Skeletal muscle tissue (tissue), 3 donors: ENCODE measurements at regions not wholly inside any gene's neighbourhood (a gene's known extent, or its start where the extent isn't known, plus 50 kb on each side); places are given as distances from the start of the nearest gene placed in this dataset.

ENCODE experiments used
- H3K27ac ChIP-seq: one replicate; pipeline ENCODE4 v1.7.0; 2013; ENCODE audit warnings: mild to moderate bottlenecking, low read depth, low read length, inconsistent platforms
- H3K27me3 ChIP-seq, 3 donors: one replicate each; pipeline ENCODE4 v1.7.0; 2013; ENCODE audit warnings: low read length in 3 of 3; ENCODE audit not compliant: control insufficient read depth in 3 of 3, insufficient read depth in 3 of 3
- H3K36me3 ChIP-seq, 3 donors: one replicate each; pipeline ENCODE4 v1.7.0; 2013; ENCODE audit warnings: low read length in 3 of 3; ENCODE audit not compliant: control insufficient read depth in 3 of 3, insufficient read depth in 3 of 3
- H3K4me1 ChIP-seq, 3 donors: one replicate each; pipeline ENCODE4 v1.7.0; 2013; ENCODE audit warnings: low read length in 3 of 3, mild to moderate bottlenecking in 3 of 3; ENCODE audit not compliant: control insufficient read depth in 3 of 3, insufficient read depth in 3 of 3
- H3K4me3 ChIP-seq, 3 donors: one replicate each; pipeline ENCODE4 v1.7.0; 2013; ENCODE audit warnings: low read length in 3 of 3
- H3K9ac ChIP-seq, 3 donors: one replicate each; pipeline ENCODE4 v1.7.0; 2013; ENCODE audit warnings: low read length in 3 of 3, mild to moderate bottlenecking in 3 of 3, moderate library complexity in 2 of 3, low read depth in 1 of 3
- H3K9me3 ChIP-seq, 3 donors: one replicate each; pipeline ENCODE4 v1.7.0; 2013; ENCODE audit warnings: low read length in 3 of 3; ENCODE audit not compliant: control insufficient read depth in 3 of 3
- donor health status: Osteomylitis.

GRCh38 chr13:105463011-105463501 lies 1072.4 kb downstream of the EFNB2 start:
- H3K4me3 ChIP-seq: no peak overlapping the region
- no peaks in the 10 kb centered on the region for H3K4me1 ChIP-seq
- no peak overlapping the region for H3K27ac ChIP-seq
- no peaks in the 10 kb centered on the region for H3K27me3 ChIP-seq
- H3K36me3 ChIP-seq: no peaks in the 10 kb centered on the region
- H3K9me3 ChIP-seq: no peaks in the 10 kb centered on the region
- no peak overlapping the region for H3K9ac ChIP-seq

GRCh38 chr13:105462098-105462497 lies 1073.4 kb downstream of the EFNB2 start:
- H3K27ac ChIP-seq: no peak overlapping the region
- H3K36me3 ChIP-seq: no peaks in the 10 kb centered on the region
- no peaks in the 10 kb centered on the region for H3K27me3 ChIP-seq
- no peak overlapping the region for H3K9ac ChIP-seq
- H3K4me3 ChIP-seq: no peak overlapping the region
- H3K9me3 ChIP-seq: no peaks in the 10 kb centered on the region
- H3K4me1 ChIP-seq: no peaks in the 10 kb centered on the region

DNA sequence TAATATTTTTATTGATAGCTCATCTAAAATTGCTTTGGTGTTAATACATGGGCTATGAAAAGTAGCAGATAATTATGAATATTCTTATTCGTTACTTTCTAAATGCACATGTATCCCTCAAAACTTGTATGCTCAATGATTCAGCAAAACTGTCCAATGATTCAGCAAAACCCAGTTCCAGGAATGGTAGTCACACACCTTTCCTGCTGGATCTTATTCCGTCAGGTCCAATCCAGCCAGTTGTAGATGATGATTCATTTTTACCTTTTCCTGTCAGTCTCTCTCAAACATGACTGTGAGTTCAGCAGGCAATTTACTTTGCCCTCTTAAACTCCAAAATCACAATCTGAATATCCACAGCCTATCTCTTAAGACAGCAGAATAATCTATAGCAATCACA lies 1082.6 kb downstream of the EFNB2 start:
- H3K4me3 ChIP-seq: no peak overlapping the region
- H3K27me3 ChIP-seq: no peaks in the 10 kb centered on the region
- no peak overlapping the region for H3K27ac ChIP-seq
- no peaks in the 10 kb centered on the region for H3K36me3 ChIP-seq
- H3K9me3 ChIP-seq: no peaks in the 10 kb centered on the region
- no peak overlapping the region for H3K9ac ChIP-seq
- H3K4me1 ChIP-seq: no peaks in the 10 kb centered on the region

- no peak overlapping the region for H3K4me3 ChIP-seq
- H3K36me3 ChIP-seq: no peaks in the 10 kb centered on the region
Observed at GRCh38 chr13:105450784-105451183, 1084.7 kb downstream of the EFNB2 start.

DNA sequence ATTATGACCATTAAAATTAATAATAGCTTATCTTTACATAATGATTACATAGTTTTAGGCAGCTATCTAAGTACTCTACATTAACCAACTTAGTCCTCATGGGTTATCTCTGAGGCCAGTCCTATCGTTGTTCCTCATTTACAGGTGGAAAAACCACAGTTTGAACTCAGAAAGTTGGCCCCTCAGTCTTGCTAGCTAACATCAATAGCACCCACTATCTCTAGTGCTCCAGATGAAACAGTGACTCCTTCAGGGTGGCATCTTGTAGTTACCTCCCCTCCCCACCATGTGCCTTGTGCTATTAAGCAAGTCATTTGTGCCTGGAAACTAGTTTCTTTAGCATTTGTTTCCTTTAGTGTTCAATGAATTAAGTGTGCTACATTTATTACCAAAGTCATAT lies 1086.7 kb downstream of the EFNB2 start:
- no peak overlapping the region for H3K4me3 ChIP-seq
- no peaks in the 10 kb centered on the region for H3K27me3 ChIP-seq
- H3K4me1 ChIP-seq: no peaks in the 10 kb centered on the region
- H3K9ac ChIP-seq: no peak overlapping the region
- no peaks in the 10 kb centered on the region for H3K9me3 ChIP-seq
- no peak overlapping the region for H3K27ac ChIP-seq
- no peaks in the 10 kb centered on the region for H3K36me3 ChIP-seq

More at GRCh38 chr13:105450784-105451183, 1084.7 kb downstream of the EFNB2 start:
- no peak overlapping the region for H3K27ac ChIP-seq
- H3K4me1 ChIP-seq: no peaks in the 10 kb centered on the region
- no peak overlapping the region for H3K9ac ChIP-seq
- H3K9me3 ChIP-seq: no peaks in the 10 kb centered on the region
- H3K27me3 ChIP-seq: no peaks in the 10 kb centered on the region

- no peak overlapping the region for H3K27ac ChIP-seq
- no peak overlapping the region for H3K4me3 ChIP-seq
- no peak overlapping the region for H3K9ac ChIP-seq
- H3K27me3 ChIP-seq: no peaks in the 10 kb centered on the region
- no peaks in the 10 kb centered on the region for H3K4me1 ChIP-seq
- H3K36me3 ChIP-seq: no peaks in the 10 kb centered on the region
- H3K9me3 ChIP-seq: no peaks in the 10 kb centered on the region
Observed at GRCh38 chr13:105446197-105446596, 1089.3 kb downstream of the EFNB2 start.

DNA sequence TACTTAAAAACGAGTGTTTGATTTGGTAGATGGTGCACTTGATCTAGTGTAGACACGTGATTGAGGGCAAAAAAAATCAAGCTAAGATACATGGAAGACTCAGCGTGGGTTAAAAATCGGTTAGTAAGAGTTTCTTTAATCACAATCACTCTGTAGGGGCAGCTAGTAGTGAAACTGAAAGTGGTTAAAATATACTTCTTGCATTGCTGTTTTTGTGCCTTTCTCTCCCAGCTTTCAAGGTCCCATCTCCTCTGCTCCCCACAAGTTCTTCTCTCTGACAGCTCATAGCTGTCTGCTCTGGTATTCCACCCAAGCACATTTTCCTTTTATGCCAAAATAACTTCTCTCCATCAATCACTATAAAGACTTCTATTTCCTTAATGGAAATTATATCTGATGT lies 1089.7 kb downstream of the EFNB2 start:
- Histone ChIP-seq H3K9ac (no peak overlapping the region), H3K4me3 (no peak overlapping the region), H3K27me3 (no peaks in the 10 kb centered on the region), H3K27ac (no peak overlapping the region), H3K36me3 (no peaks in the 10 kb centered on the region), H3K4me1 (no peaks in the 10 kb centered on the region), H3K9me3 (no peaks in the 10 kb centered on the region)

GRCh38 chr13:105442949-105443699 lies 1092.3 kb downstream of the EFNB2 start:
- no peaks in the 10 kb centered on the region for H3K4me1 ChIP-seq
- H3K4me3 ChIP-seq: no peak overlapping the region
- H3K9me3 ChIP-seq: no peaks in the 10 kb centered on the region
- no peaks in the 10 kb centered on the region for H3K27me3 ChIP-seq
- H3K9ac ChIP-seq: no peak overlapping the region
- no peak overlapping the region for H3K27ac ChIP-seq
- no peaks in the 10 kb centered on the region for H3K36me3 ChIP-seq

GRCh38 chr13:105442040-105442439 lies 1093.4 kb downstream of the EFNB2 start:
- Histone ChIP-seq H3K36me3 (no peaks in the 10 kb centered on the region), H3K4me1 (no peaks in the 10 kb centered on the region), H3K4me3 (no peak overlapping the region), H3K9me3 (no peaks in the 10 kb centered on the region), H3K27ac (no peak overlapping the region), H3K27me3 (no peaks in the 10 kb centered on the region), H3K9ac (no peak overlapping the region)

- Histone ChIP-seq H3K4me3 (no peak overlapping the region), H3K36me3 (no peaks in the 10 kb centered on the region), H3K9me3 (no peaks in the 10 kb centered on the region), H3K27me3 (no peaks in the 10 kb centered on the region), H3K9ac (no peak overlapping the region), H3K27ac (no peak overlapping the region), H3K4me1 (no peaks in the 10 kb centered on the region)
Observed at GRCh38 chr13:105441051-105441750, 1094.3 kb downstream of the EFNB2 start.
